ENCODE measurements at regions not wholly inside any gene's neighbourhood (a gene's known extent, or its start where the extent isn't known, plus 50 kb on each side); places are given as distances from the start of the nearest gene placed in this dataset.

- H3K36me3 ChIP-seq = no peaks in the 10 kb centered on the region
- no peak for ATAC-seq
- intact Hi-C loops (cut with DNase I) = no loop called here
- TF ChIP-seq, protein P1, sequence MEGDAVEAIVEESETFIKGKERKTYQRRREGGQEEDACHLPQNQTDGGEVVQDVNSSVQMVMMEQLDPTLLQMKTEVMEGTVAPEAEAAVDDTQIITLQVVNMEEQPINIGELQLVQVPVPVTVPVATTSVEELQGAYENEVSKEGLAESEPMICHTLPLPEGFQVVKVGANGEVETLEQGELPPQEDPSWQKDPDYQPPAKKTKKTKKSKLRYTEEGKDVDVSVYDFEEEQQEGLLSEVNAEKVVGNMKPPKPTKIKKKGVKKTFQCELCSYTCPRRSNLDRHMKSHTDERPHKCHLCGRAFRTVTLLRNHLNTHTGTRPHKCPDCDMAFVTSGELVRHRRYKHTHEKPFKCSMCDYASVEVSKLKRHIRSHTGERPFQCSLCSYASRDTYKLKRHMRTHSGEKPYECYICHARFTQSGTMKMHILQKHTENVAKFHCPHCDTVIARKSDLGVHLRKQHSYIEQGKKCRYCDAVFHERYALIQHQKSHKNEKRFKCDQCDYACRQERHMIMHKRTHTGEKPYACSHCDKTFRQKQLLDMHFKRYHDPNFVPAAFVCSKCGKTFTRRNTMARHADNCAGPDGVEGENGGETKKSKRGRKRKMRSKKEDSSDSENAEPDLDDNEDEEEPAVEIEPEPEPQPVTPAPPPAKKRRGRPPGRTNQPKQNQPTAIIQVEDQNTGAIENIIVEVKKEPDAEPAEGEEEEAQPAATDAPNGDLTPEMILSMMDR (IDR thresholded peaks at IDR 0.05) = no peak
- no peak for DNase-seq
- no peaks in the 10 kb centered on the region for H3K4me1 ChIP-seq
- no peak overlapping the region for H3K4me3 ChIP-seq
- no peak overlapping the region for H3K27ac ChIP-seq
- H3K9me3 ChIP-seq = no peaks in the 10 kb centered on the region
- H3K27me3 ChIP-seq = no peaks in the 10 kb centered on the region
Measured at GRCh38 chr9:86512929-86513328, 158.7 kb upstream of the TUT7 start.

DNA sequence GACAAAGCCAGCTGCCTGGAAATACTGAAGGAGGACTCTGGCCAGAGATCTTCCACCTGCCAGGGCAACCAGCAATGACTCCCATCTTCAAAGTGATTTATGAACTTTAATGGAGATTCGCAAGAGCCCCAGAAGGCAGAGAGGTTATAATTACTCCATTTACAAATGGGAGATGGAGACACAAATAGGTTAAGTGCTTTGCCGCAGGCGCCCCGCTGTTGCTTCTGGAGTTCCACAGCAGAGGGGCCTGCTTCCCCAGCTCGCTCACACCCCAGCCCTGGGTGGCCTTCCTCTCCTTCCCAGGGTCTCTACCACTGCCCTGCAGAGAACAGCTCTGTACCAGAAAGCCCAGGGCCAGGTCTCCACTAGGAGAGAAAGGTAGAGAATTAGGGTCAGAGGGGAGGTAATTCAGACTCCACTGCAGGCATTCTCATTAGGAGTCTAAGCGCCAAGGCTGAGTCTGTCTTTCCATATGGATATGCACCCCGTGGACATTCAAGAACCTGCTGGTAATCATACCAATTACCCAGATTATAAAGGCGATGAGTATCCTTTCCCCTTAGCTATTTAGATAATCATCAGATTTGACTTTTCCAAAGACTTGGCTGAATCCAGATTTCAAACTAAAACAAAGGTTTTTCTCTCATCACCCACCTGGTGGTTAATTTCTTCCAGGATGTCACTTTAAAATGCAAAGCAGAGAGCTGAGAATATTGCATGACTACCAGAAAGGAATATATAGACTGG, 157.6 kb upstream of the TUT7 start:
- no peak for DNase-seq
- no peaks in the 10 kb centered on the region for H3K4me1 ChIP-seq
- H3K36me3 ChIP-seq = no peaks in the 10 kb centered on the region
- no peaks in the 10 kb centered on the region for H3K9me3 ChIP-seq
- ATAC-seq = no peak
- H3K4me3 ChIP-seq = no peak overlapping the region
- no peak overlapping the region for H3K27ac ChIP-seq
- intact Hi-C loops (cut with DNase I) = no loop called here
- no peaks in the 10 kb centered on the region for H3K27me3 ChIP-seq
- TF ChIP-seq, protein P1 (IDR thresholded peaks at IDR 0.05) = no peak

DNA sequence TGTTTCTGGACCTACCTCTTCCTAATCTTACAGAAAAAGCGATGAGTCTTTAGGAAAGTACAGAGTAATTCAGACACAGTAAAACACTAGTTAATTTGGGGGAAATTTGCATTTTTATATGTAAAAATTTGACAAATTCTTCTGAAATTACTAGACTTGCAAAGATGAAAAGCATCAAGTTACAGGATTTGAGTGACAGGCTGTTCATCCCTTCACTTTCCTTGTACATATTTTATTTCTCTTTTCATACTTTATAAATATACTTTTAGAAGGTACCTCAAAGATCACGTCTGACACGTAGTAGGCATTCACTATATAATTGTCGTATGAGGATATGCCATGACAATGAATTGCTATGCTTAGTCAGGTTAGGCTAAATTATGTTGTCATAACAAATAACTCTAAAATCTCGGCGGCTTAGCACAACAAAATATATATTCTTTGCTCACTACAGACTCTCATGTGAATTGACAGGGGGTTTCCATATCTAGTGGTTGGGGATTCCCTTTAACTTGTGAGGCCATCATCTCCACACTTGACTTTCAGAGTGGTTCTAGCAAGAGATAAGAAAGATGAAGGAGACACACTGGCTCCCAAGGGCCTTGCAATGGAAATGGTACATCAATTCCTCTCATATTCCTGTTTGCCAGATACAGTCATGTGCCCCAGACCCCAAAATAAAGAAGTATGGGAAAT, 154.1 kb upstream of the TUT7 start:
- Histone ChIP-seq H3K4me3 (no peak overlapping the region), H3K36me3 (no peaks in the 10 kb centered on the region), H3K9me3 (no peaks in the 10 kb centered on the region), H3K27me3 (no peaks in the 10 kb centered on the region), H3K27ac (no peak overlapping the region), H3K4me1 (no peaks in the 10 kb centered on the region)
- no peak for DNase-seq
- TF ChIP-seq, protein P1 (IDR thresholded peaks at IDR 0.05) = no peak
- intact Hi-C loops (cut with DNase I) = no loop called here
- ATAC-seq = no peak

DNA sequence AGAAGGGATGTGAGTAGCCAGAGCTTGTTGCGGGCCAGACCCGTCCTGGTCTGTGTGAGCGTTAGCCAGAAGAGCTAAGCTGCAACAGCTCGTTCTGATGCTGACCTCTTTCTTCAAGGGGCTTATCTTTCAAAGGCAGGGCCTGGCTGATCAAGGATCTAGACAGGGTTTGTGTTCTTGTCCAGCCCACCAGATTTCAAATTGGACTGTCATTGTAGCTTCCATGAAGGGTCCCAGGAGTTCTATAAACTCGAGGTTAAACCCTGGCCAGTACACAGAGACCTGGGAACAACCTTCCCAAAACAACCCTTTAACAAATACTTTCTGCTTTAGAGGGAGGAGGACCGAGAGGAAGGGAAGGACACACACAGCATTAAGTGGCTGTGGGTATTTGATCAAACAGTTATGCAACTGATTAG, 153.0 kb upstream of the TUT7 start:
- Histone ChIP-seq H3K4me1 (no peaks in the 10 kb centered on the region), H3K4me3 (no peak overlapping the region), H3K27ac (peak overlapping the region; percentile 53), H3K9me3 (no peaks in the 10 kb centered on the region), H3K36me3 (no peaks in the 10 kb centered on the region), H3K27me3 (no peaks in the 10 kb centered on the region)
- DNase-seq (no peak), ATAC-seq (peak; percentile 33)
- TF ChIP-seq, protein P1 (IDR thresholded peaks at IDR 0.05) = no peak
- intact Hi-C loops (cut with DNase I) = no loop called here

DNA sequence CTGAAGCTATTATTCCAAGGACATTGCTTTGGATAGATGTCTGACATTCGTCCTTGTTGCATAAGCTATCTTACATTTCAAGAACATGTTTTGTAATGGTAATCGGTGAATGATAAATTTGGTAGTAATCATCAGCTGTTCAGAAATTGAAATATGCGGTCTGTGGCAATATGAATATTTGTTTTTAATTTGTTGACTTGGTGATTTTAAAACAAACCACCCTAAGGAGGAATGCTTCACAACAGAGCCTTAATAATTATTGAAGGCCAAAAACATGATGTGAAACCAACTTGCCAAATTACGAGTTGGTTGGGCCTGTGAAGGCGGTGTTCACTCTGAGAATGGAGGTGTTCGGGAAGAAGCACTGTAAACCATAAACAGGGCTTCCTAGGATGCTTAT, 149.7 kb upstream of the TUT7 start:
- TF ChIP-seq, protein P1 (IDR thresholded peaks at IDR 0.05) = no peak
- Histone ChIP-seq H3K9me3 (no peaks in the 10 kb centered on the region), H3K27me3 (no peaks in the 10 kb centered on the region), H3K4me3 (no peak overlapping the region), H3K4me1 (no peaks in the 10 kb centered on the region), H3K36me3 (no peaks in the 10 kb centered on the region), H3K27ac (no peak overlapping the region)
- ATAC-seq (no peak), DNase-seq (no peak)
- intact Hi-C loops (cut with DNase I) = no loop called here

Measured in upper lobe of right lung (tissue), 1 donor.